SK-N-SH (cell line): ENCODE measurements at regions not wholly inside any gene's neighbourhood (a gene's known extent, or its start where the extent isn't known, plus 50 kb on each side); places are given as distances from the start of the nearest gene placed in this dataset.
A peak's percentile ranks its signal among the peaks of the same experiment; 100 is the strongest.

Source experiments
- CTCF ChIA-PET: fragments of 300-600, 350-600 bp; formaldehyde crosslinking; extraction: SDS; loops from one replicate; lab custom pipeline; 2021; lab: Yijun Ruan, JAX
- POLR2A ChIA-PET: fragments of 350-600 bp; sonication (Branson Sonifier 250); formaldehyde crosslinking; extraction: SDS; loops from one replicate; lab custom pipeline; 2020; ENCODE audit warnings: antibody characterized with exemption, inconsistent platforms; lab: Yijun Ruan, JAX
- DNase-seq: peaks from one replicate; pipeline ENCODE4 v3.0.0; 2012
- H2AFZ ChIP-seq: fragments of 200-600 bp; sonication (generic); 2 replicates; pipeline ENCODE4 v1.8.1; 2016; ENCODE audit warnings: antibody characterized with exemption, mild to moderate bottlenecking, low read depth
- H3F3A ChIP-seq: fragments of 200-600 bp; sonication (generic); replicated peaks from 2 replicates; pipeline ENCODE3; 2016; ENCODE audit warnings: antibody characterized with exemption, mild to moderate bottlenecking; ENCODE audit not compliant: insufficient read depth
- H3K27ac ChIP-seq, 2 experiments: fragments of 200-500 bp in 1 of 2; fragments of 200-600 bp in 1 of 2; sonication (Bioruptor generic) in 1 of 2; sonication (generic), shearing (Covaris generic) in 1 of 2; 2 replicates each; pipeline versions ENCODE4 v1.5.1 to v1.6.1; 2014 to 2016; ENCODE audit warnings: low read depth in 2 of 2, inconsistent platforms in 1 of 2, low read length in 1 of 2, mild to moderate bottlenecking in 1 of 2, mixed read lengths in 1 of 2
- H3K27me3 ChIP-seq: fragments of 200-600 bp; sonication (generic), shearing (Covaris generic); 2 replicates; pipeline ENCODE4 v1.6.1; 2016; ENCODE audit warnings: mixed run types; ENCODE audit not compliant: insufficient read depth
- H3K36me3 ChIP-seq, 2 experiments: fragments of 200-500 bp in 1 of 2; fragments of 200-600 bp in 1 of 2; sonication (Bioruptor generic) in 1 of 2; sonication (generic) in 1 of 2; replicated peaks in 1 of 2; 2 replicates each; pipeline versions ENCODE3 to v1.5.1; 2014 to 2016; ENCODE audit warnings: low read length in 1 of 2, mild to moderate bottlenecking in 1 of 2; ENCODE audit not compliant: insufficient read depth in 2 of 2, control insufficient read depth in 1 of 2
- H3K4me1 ChIP-seq, 2 experiments: fragments of 200-500 bp in 1 of 2; fragments of 200-600 bp in 1 of 2; sonication (Bioruptor generic) in 1 of 2; sonication (generic), shearing (Covaris generic) in 1 of 2; 2 replicates each; pipeline versions ENCODE4 v1.5.1 to v1.6.1; 2014 to 2016; ENCODE audit warnings: low read depth in 1 of 2, low read length in 1 of 2, mixed run types in 1 of 2; ENCODE audit not compliant: insufficient read depth in 2 of 2, control insufficient read depth in 1 of 2
- H3K4me2 ChIP-seq: fragments of 200-600 bp; sonication (generic), shearing (Covaris generic); 2 replicates; pipeline ENCODE4 v1.6.1; 2017; ENCODE audit warnings: mixed run types
- H3K4me3 ChIP-seq, 2 experiments: fragments of 200-500 bp in 1 of 2; fragments of 200-600 bp in 1 of 2; sonication (Bioruptor generic) in 1 of 2; sonication (generic), shearing (Covaris generic) in 1 of 2; 2 replicates each; pipeline versions ENCODE4 v1.5.1 to v1.8.1; 2014 to 2016; ENCODE audit warnings: low read depth in 2 of 2, inconsistent platforms in 1 of 2, low read length in 1 of 2, mild to moderate bottlenecking in 1 of 2, mixed read lengths in 1 of 2, moderate library complexity in 1 of 2
- H3K79me2 ChIP-seq: fragments of 200-600 bp; sonication (generic); 2 replicates; pipeline ENCODE4 v1.8.1; 2017; ENCODE audit warnings: mild to moderate bottlenecking; ENCODE audit not compliant: insufficient read depth
- H3K9ac ChIP-seq: fragments of 200-600 bp; sonication (generic); 2 replicates; pipeline ENCODE4 v1.6.1; 2017; ENCODE audit warnings: mixed run types
- H3K9me2 ChIP-seq: fragments of 200-600 bp; sonication (generic); 2 replicates; pipeline ENCODE4 v1.6.1; 2017; ENCODE audit warnings: mixed run types
- H3K9me3 ChIP-seq: fragments of 200-600 bp; sonication (generic); 2 replicates; pipeline ENCODE4 v1.6.1; 2017; ENCODE audit warnings: mixed run types, mild to moderate bottlenecking, moderate library complexity
- H4K20me1 ChIP-seq: fragments of 200-600 bp; sonication (generic); 2 replicates; pipeline ENCODE4 v1.6.1; 2017; ENCODE audit warnings: mild to moderate bottlenecking, mixed run types; ENCODE audit not compliant: insufficient read depth
- CHD2 ChIP-seq: fragments of 150-350 bp; IDR thresholded peaks from 2 replicates; pipeline ENCODE4 v1.6.1; 2018; ENCODE audit warnings: low read length; ENCODE audit not compliant: partially characterized antibody
- ELF1 ChIP-seq: IDR thresholded peaks from 2 replicates; pipeline ENCODE4 v1.4.0; 2012
- EZH2phosphoT487 ChIP-seq: fragments of 200-600 bp; sonication (generic); IDR thresholded peaks from 2 replicates; pipeline ENCODE4 v1.6.1; 2017; ENCODE audit warnings: low read depth, mixed run types, mild to moderate bottlenecking, antibody characterized with exemption, moderate library complexity, borderline replicate concordance
- FOSL2 ChIP-seq: IDR thresholded peaks from 2 replicates; pipeline ENCODE4 v1.4.0; 2012; ENCODE audit warnings: low read depth, mild to moderate bottlenecking, moderate library complexity, borderline replicate concordance
- FOXM1 ChIP-seq: IDR thresholded peaks from 2 replicates; pipeline ENCODE4 v1.4.0; 2012; ENCODE audit warnings: low read depth, mild to moderate bottlenecking
- GATA2 ChIP-seq: sonication (generic); formaldehyde crosslinking; IDR thresholded peaks from 2 replicates; pipeline ENCODE4 v1.5.0; 2020; ENCODE audit warnings: mild to moderate bottlenecking, missing genetic modification reagents
- IRF3 ChIP-seq: fragments of 150-350 bp; IDR thresholded peaks from 2 replicates; pipeline ENCODE4 v1.6.1; 2016; ENCODE audit warnings: mild to moderate bottlenecking, low read depth, low read length
- JUND ChIP-seq: IDR thresholded peaks from 2 replicates; pipeline ENCODE4 v1.4.0; 2012
- MAX ChIP-seq: IDR thresholded peaks from 2 replicates; pipeline ENCODE4 v1.4.0; 2012; ENCODE audit warnings: low read depth
- MEF2A ChIP-seq: IDR thresholded peaks from 2 replicates; pipeline ENCODE4 v1.4.0; 2012; ENCODE audit warnings: low read depth, borderline replicate concordance
- MXI1 ChIP-seq: IDR thresholded peaks from 2 replicates; pipeline ENCODE4 v1.6.1; 2012; ENCODE audit warnings: mild to moderate bottlenecking, low read depth, low read length, improper control_type of control experiment
- PBX3 ChIP-seq: IDR thresholded peaks from 2 replicates; pipeline ENCODE4; 2012
- POLR2AphosphoS5 ChIP-seq: IDR thresholded peaks from 2 replicates; pipeline ENCODE4 v1.6.1; 2012; ENCODE audit warnings: low read depth, low read length
- RAD21 ChIP-seq: IDR thresholded peaks from 2 replicates; pipeline ENCODE4 v1.6.1; 2012; ENCODE audit warnings: mild to moderate bottlenecking, low read length
- RCOR1 ChIP-seq: fragments of 150-350 bp; IDR thresholded peaks from 2 replicates; pipeline ENCODE4 v1.6.1; 2017; ENCODE audit warnings: antibody characterized with exemption, low read length
- RFX5 ChIP-seq: IDR thresholded peaks from 2 replicates; pipeline ENCODE4 v1.6.1; 2012; ENCODE audit warnings: mild to moderate bottlenecking, improper control_type of control experiment, low read length
- RXRA ChIP-seq: IDR thresholded peaks from 2 replicates; pipeline ENCODE4 v1.4.0; 2012; ENCODE audit warnings: low read depth, mild to moderate bottlenecking, borderline replicate concordance
- SIN3A ChIP-seq: IDR thresholded peaks from 2 replicates; pipeline ENCODE4 v1.6.1; 2012; ENCODE audit warnings: low read depth, mild to moderate bottlenecking, low read length, moderate library complexity, borderline replicate concordance
- TCF12 ChIP-seq: IDR thresholded peaks from 2 replicates; pipeline ENCODE4 v1.4.0; 2012
- TEAD4 ChIP-seq: IDR thresholded peaks from 2 replicates; pipeline ENCODE4 v1.4.0; 2012; ENCODE audit warnings: mild to moderate bottlenecking, borderline replicate concordance; ENCODE audit not compliant: insufficient read depth
- YY1 ChIP-seq: IDR thresholded peaks from 2 replicates; pipeline ENCODE4 v1.4.0; 2012; ENCODE audit warnings: low read depth, mild to moderate bottlenecking
- ZBTB33 ChIP-seq: IDR thresholded peaks from 2 replicates; pipeline ENCODE4 v1.4.0; 2012; ENCODE audit warnings: low read depth, borderline replicate concordance
- WGBS: methylation state at CpG from one replicate; pipeline ENCODE4 v1.1.6; 2017; ENCODE audit warnings: low lambda C conversion rate; 5-methylcytosine and 5-hydroxymethylcytosine counted together
- TF ChIP-seq, protein P1 (sequence below): IDR thresholded peaks from 2 replicates; pipeline ENCODE4 v1.4.0; 2012; ENCODE audit warnings: low read depth, borderline replicate concordance
- TF ChIP-seq, protein P2 (sequence below): fragments of 150-350 bp; IDR thresholded peaks from 2 replicates; pipeline ENCODE4 v1.6.1; 2017; ENCODE audit warnings: antibody characterized with exemption, low read length, low read depth, borderline replicate concordance
- TF ChIP-seq, protein P3 (sequence below): fragments of 200-600 bp; sonication (generic); IDR thresholded peaks from 2 replicates; pipeline ENCODE4 v1.6.1; 2017; ENCODE audit warnings: antibody characterized with exemption, mild to moderate bottlenecking, moderate library complexity

GRCh38 chr2:189379287-189379630 is 62.0 kb upstream of the WDR75 start:
- 16% methylated on average over 2 of the region's 2 CpGs for WGBS
- Histone ChIP-seq H3K79me2 (no peaks in the 10 kb centered on the region), H3K4me1 (peaks cover 0 to 9% of the 10 kb centered on the region in 2 experiments; a peak in 2 of 4 replicates), H3K9ac (peak overlapping the region; percentile 59), H3K9me2 (no peaks in the 10 kb centered on the region), H4K20me1 (no peaks in the 10 kb centered on the region), H3K4me2 (peak overlapping the region; percentile 62), H3F3A (peaks cover 32% of the 10 kb centered on the region), H3K27me3 (no peaks in the 10 kb centered on the region), H3K4me3 (no peak overlapping the region), H3K36me3 (no peaks in the 10 kb centered on the region), H2AFZ (peak overlapping the region; percentile 42; the same call in 1 of the 2 replicates), H3K9me3 (no peaks in the 10 kb centered on the region), H3K27ac (peak overlapping the region; percentile 84 to 85)
- no peak for DNase-seq
- POLR2A ChIA-PET = no interaction called here
- CTCF ChIA-PET = interaction anchor here (2.8 kb wide), 1 partner anchor 33 kb away, joined by 8 read pairs; no protein-coding TSS in a partner anchor
- TF ChIP-seq, protein P1, sequence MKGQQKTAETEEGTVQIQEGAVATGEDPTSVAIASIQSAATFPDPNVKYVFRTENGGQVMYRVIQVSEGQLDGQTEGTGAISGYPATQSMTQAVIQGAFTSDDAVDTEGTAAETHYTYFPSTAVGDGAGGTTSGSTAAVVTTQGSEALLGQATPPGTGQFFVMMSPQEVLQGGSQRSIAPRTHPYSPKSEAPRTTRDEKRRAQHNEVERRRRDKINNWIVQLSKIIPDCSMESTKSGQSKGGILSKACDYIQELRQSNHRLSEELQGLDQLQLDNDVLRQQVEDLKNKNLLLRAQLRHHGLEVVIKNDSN = no peak
- no peak for TF ChIP-seq RCOR1
- TF ChIP-seq MAX = no peak
- TF ChIP-seq MEF2A = no peak
- peak; percentile 30; the same call in 1 of the 2 replicates for TF ChIP-seq POLR2AphosphoS5
- no peak for TF ChIP-seq CHD2
- TF ChIP-seq FOXM1 = no peak
- TF ChIP-seq TCF12 = peak; percentile 74
- TF ChIP-seq RXRA = peak; percentile 61; the same call in 1 of the 2 replicates
- TF ChIP-seq MXI1 = no peak
- peak; percentile 71 for TF ChIP-seq TEAD4
- no peak for TF ChIP-seq GATA2 (CRISPR knock-in tag)
- no peak for TF ChIP-seq SIN3A
- peak; percentile 22; the same call in 1 of the 2 replicates for TF ChIP-seq FOSL2
- TF ChIP-seq ZBTB33 = peak; percentile 40; the same call in 1 of the 2 replicates
- no peak for TF ChIP-seq YY1
- TF ChIP-seq, protein P2, sequence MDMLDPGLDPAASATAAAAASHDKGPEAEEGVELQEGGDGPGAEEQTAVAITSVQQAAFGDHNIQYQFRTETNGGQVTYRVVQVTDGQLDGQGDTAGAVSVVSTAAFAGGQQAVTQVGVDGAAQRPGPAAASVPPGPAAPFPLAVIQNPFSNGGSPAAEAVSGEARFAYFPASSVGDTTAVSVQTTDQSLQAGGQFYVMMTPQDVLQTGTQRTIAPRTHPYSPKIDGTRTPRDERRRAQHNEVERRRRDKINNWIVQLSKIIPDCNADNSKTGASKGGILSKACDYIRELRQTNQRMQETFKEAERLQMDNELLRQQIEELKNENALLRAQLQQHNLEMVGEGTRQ = no peak
- TF ChIP-seq, protein P3, sequence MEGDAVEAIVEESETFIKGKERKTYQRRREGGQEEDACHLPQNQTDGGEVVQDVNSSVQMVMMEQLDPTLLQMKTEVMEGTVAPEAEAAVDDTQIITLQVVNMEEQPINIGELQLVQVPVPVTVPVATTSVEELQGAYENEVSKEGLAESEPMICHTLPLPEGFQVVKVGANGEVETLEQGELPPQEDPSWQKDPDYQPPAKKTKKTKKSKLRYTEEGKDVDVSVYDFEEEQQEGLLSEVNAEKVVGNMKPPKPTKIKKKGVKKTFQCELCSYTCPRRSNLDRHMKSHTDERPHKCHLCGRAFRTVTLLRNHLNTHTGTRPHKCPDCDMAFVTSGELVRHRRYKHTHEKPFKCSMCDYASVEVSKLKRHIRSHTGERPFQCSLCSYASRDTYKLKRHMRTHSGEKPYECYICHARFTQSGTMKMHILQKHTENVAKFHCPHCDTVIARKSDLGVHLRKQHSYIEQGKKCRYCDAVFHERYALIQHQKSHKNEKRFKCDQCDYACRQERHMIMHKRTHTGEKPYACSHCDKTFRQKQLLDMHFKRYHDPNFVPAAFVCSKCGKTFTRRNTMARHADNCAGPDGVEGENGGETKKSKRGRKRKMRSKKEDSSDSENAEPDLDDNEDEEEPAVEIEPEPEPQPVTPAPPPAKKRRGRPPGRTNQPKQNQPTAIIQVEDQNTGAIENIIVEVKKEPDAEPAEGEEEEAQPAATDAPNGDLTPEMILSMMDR = no peak
- no peak for TF ChIP-seq IRF3
- TF ChIP-seq ELF1 = no peak
- no peak for TF ChIP-seq RFX5
- no peak for TF ChIP-seq EZH2phosphoT487
- TF ChIP-seq JUND = peak; percentile 68; the same call in 1 of the 2 replicates
- no peak for TF ChIP-seq RAD21
- peak; percentile 94 for TF ChIP-seq PBX3
